AG09309 (cell line): ENCODE measurements at regions not wholly inside any gene's neighbourhood (a gene's known extent, or its start where the extent isn't known, plus 50 kb on each side); places are given as distances from the start of the nearest gene placed in this dataset.
A peak's percentile ranks its signal among the peaks of the same experiment; 100 is the strongest.
"Not testable (repeated sequence)": the region's sequence is repeated elsewhere in the genome, so short reads cannot be mapped to it uniquely, and the experiment has no call there.

Source experiments
- DNase-seq: peaks from one replicate; pipeline ENCODE4 v3.0.0-alpha.2; 2010; ENCODE audit warnings: low read depth
- H3K4me3 ChIP-seq: 2 replicates; pipeline ENCODE4 v1.5.1; 2011; ENCODE audit warnings: mild to moderate bottlenecking, low read depth, low read length, moderate library complexity; ENCODE audit not compliant: control insufficient read depth
- CTCF ChIP-seq: IDR thresholded peaks from 2 replicates; pipeline ENCODE4 v1.5.1; 2011; ENCODE audit warnings: mild to moderate bottlenecking, low read depth, low read length, inconsistent platforms; ENCODE audit not compliant: insufficient read depth, control insufficient read depth; ENCODE audit errors: missing control alignments

GRCh38 chr11:13210424-13210823, 67.2 kb upstream of the BMAL1 start:
- H3K4me3 ChIP-seq: no peak overlapping the region
- TF ChIP-seq CTCF: peak; percentile 76
- DNase-seq: peak; percentile 57

GRCh38 chr11:13214276-13214675, 63.3 kb upstream of the BMAL1 start:
- no peak for DNase-seq
- TF ChIP-seq CTCF: no peak
- no peak overlapping the region for H3K4me3 ChIP-seq

- DNase-seq: peak; percentile 43
- H3K4me3 ChIP-seq: no peak overlapping the region
- TF ChIP-seq CTCF: no peak
These were observed 62.4 kb upstream of the BMAL1 start for GRCh38 chr11:13215149-13215548.

- peak; percentile 12 for TF ChIP-seq CTCF
- H3K4me3 ChIP-seq: peak overlapping the region; percentile 31
- DNase-seq: peak; percentile 90
These were observed 61.4 kb upstream of the BMAL1 start for GRCh38 chr11:13216019-13216710.

- H3K4me3 ChIP-seq: no peak overlapping the region
- TF ChIP-seq CTCF: no peak
- DNase-seq: no peak
These were observed 60.9 kb upstream of the BMAL1 start for GRCh38 chr11:13216711-13217075.

GRCh38 chr11:13218685-13219084, 58.9 kb upstream of the BMAL1 start:
- H3K4me3 ChIP-seq, DNase-seq: not testable (repeated sequence)

GRCh38 chr11:13220148-13220547, 57.4 kb upstream of the BMAL1 start:
- no peak overlapping the region for H3K4me3 ChIP-seq
- DNase-seq: no peak
- no peak for TF ChIP-seq CTCF
